ENCODE measurements at regions not wholly inside any gene's neighbourhood (a gene's known extent, or its start where the extent isn't known, plus 50 kb on each side); places are given as distances from the start of the nearest gene placed in this dataset.

- 72% methylated on average over 9 of the region's 9 CpGs for WGBS
- H3K27ac ChIP-seq (ENCODE audit: low read depth in 1 of 2, low read length in 2 of 2): no peak overlapping the region
- H3K9ac ChIP-seq (ENCODE audit: low read depth in 1 of 2, low read length in 2 of 2): no peak overlapping the region
These were observed 536.8 kb downstream of the MED13L start for GRCh38 chr12:115740586-115741155.

DNA sequence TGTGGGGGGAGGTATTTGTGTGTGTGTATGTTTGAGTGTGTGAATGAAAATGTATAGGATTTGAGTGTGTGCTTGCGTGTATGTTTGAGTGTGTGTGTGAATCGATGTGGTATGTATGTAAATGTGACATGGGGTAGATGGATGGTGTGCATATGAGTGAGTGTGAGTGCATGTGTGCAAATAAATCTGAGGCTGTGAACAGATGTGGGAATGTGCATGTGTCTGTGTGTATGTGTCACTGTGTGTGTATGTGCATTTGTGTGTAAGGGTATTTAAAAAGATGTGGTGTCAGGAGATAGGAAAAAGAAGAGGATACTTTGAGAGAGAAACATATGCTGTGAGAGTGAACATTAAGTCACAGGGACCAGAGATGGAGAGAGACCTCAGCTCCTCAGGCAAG, 539.6 kb downstream of the MED13L start:
- H3K36me3 ChIP-seq (ENCODE audit: control insufficient read depth in 4 of 4, insufficient read depth in 3 of 4, low read depth in 1 of 4, low read length in 3 of 4): no peaks in the 10 kb centered on the region
- no peak for DNase-seq (ENCODE audit: low spot score)
- H3K27me3 ChIP-seq (ENCODE audit: control insufficient read depth in 4 of 4, insufficient read depth in 4 of 4, low read length in 3 of 4): peaks cover 0 to 4% (median 0%) of the 10 kb centered on the region in 4 donors
- H3K4me3 ChIP-seq (ENCODE audit: low read depth in 1 of 3, low read length in 3 of 3): no peak overlapping the region
- H3K27ac ChIP-seq (ENCODE audit: low read depth in 1 of 2, low read length in 2 of 2): no peak overlapping the region
- H3K4me1 ChIP-seq (ENCODE audit: control insufficient read depth in 4 of 4, insufficient read depth in 4 of 4, low read length in 3 of 4): no peaks in the 10 kb centered on the region
- no peaks in the 10 kb centered on the region for H3K9me3 ChIP-seq (ENCODE audit: control insufficient read depth in 4 of 4, low read length in 3 of 4)
- WGBS: 91% methylated on average over 2 of the region's 2 CpGs
- H3K9ac ChIP-seq (ENCODE audit: low read depth in 1 of 2, low read length in 2 of 2): no peak overlapping the region
- TF ChIP-seq JUND (IDR thresholded peaks at IDR 0.05) (no peak), TAF1 (conservative IDR thresholded peaks at IDR 0.05) (no peak), EGR1 (IDR thresholded peaks at IDR 0.05; ENCODE audit: low read depth in 2 of 2) (no peak), HNF4A (conservative IDR thresholded peaks at IDR 0.05) (no peak), RXRA (IDR thresholded peaks at IDR 0.05) (no peak), NR2F2 (IDR thresholded peaks at IDR 0.05) (no peak), YY1 (IDR thresholded peaks at IDR 0.05) (no peak), RAD21 (IDR thresholded peaks at IDR 0.05) (no peak), HNF4G (IDR thresholded peaks at IDR 0.05) (no peak), CTCF (IDR thresholded peaks at IDR 0.05; ENCODE audit: low read depth, low read length, missing input control) (no peak), SP1 (IDR thresholded peaks at IDR 0.05) (no peak), GABPA (IDR thresholded peaks at IDR 0.05 in 1 of 2, conservative IDR thresholded peaks at IDR 0.05 in 1 of 2) (no peak), ZBTB33 (IDR thresholded peaks at IDR 0.05) (no peak)
- TF ChIP-seq, protein P1, sequence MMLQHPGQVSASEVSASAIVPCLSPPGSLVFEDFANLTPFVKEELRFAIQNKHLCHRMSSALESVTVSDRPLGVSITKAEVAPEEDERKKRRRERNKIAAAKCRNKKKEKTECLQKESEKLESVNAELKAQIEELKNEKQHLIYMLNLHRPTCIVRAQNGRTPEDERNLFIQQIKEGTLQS (IDR thresholded peaks at IDR 0.05): no peak

More at GRCh38 chr12:115740586-115741155, 536.8 kb downstream of the MED13L start:
- Histone ChIP-seq H3K9me3 (ENCODE audit: control insufficient read depth in 4 of 4, low read length in 3 of 4) (peaks cover 0 to 2% (median 0%) of the 10 kb centered on the region in 4 donors), H3K36me3 (ENCODE audit: control insufficient read depth in 4 of 4, insufficient read depth in 3 of 4, low read depth in 1 of 4, low read length in 3 of 4) (no peaks in the 10 kb centered on the region), H3K4me3 (ENCODE audit: low read depth in 1 of 3, low read length in 3 of 3) (no peak overlapping the region), H3K27me3 (ENCODE audit: control insufficient read depth in 4 of 4, insufficient read depth in 4 of 4, low read length in 3 of 4) (peaks cover 0 to 6% (median 0%) of the 10 kb centered on the region in 4 donors), H3K4me1 (ENCODE audit: control insufficient read depth in 4 of 4, insufficient read depth in 4 of 4, low read length in 3 of 4) (no peaks in the 10 kb centered on the region)
- no peak for DNase-seq (ENCODE audit: low spot score)
- no peak for TF ChIP-seq EGR1 (IDR thresholded peaks at IDR 0.05; ENCODE audit: low read depth in 2 of 2)
- no peak for TF ChIP-seq ZBTB33 (IDR thresholded peaks at IDR 0.05)
- no peak for TF ChIP-seq FOXA1 (IDR thresholded peaks at IDR 0.05)
- no peak for TF ChIP-seq TAF1 (conservative IDR thresholded peaks at IDR 0.05)
- no peak for TF ChIP-seq JUND (IDR thresholded peaks at IDR 0.05)
- no peak for TF ChIP-seq HNF4A (conservative IDR thresholded peaks at IDR 0.05)
- TF ChIP-seq RAD21 (IDR thresholded peaks at IDR 0.05): no peak
- no peak for TF ChIP-seq RXRA (IDR thresholded peaks at IDR 0.05)
- no peak for TF ChIP-seq FOXA2 (IDR thresholded peaks at IDR 0.05)
- no peak for TF ChIP-seq YY1 (IDR thresholded peaks at IDR 0.05)
- TF ChIP-seq GABPA (IDR thresholded peaks at IDR 0.05 in 1 of 2, conservative IDR thresholded peaks at IDR 0.05 in 1 of 2): no peak
- no peak for TF ChIP-seq NR2F2 (IDR thresholded peaks at IDR 0.05)
- TF ChIP-seq, protein P1 (IDR thresholded peaks at IDR 0.05): no peak

All from liver (tissue), 8 donors.